G401.6 (cell line): ENCODE measurements at regions not wholly inside any gene's neighbourhood (a gene's known extent, or its start where the extent isn't known, plus 50 kb on each side); places are given as distances from the start of the nearest gene placed in this dataset.

Experiments used
- FAIRE-seq: peaks from 2 replicates; lab custom pipeline; 2012; peaks lifted over from hg19 to GRCh38; lab: Jason Lieb, UNC

- FAIRE-seq = no peak
Observed at GRCh38 chr4:165668694-165669093, 204.3 kb upstream of the TLL1 start.

- no peak for FAIRE-seq
Observed at GRCh38 chr4:165677081-165677480, 196.0 kb upstream of the TLL1 start.

- FAIRE-seq = peak; percentile 97
Observed at GRCh38 chr4:165678236-165678935, 194.7 kb upstream of the TLL1 start.

GRCh38 chr4:165678936-165679325 lies 194.1 kb upstream of the TLL1 start:
- no peak for FAIRE-seq

DNA sequence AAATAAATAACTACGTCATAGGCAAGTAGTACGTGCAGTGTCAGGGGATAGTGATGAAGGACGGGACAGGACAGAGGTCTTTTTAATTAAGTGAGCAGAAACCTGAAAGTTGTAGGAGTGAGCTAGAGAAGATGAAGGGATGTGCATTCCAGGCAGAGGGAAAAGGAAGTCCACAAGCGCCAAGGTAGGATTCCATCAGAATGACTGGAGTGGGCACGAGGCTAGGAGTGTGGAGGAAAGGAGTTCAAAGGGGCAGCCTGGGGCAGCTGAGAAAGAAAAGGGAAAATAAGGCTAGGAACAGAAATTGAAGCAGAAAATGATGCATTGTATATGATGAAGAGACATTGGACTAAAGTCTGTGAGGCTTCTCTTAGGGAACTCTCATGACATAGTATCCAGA lies 192.2 kb upstream of the TLL1 start:
- FAIRE-seq = no peak

DNA sequence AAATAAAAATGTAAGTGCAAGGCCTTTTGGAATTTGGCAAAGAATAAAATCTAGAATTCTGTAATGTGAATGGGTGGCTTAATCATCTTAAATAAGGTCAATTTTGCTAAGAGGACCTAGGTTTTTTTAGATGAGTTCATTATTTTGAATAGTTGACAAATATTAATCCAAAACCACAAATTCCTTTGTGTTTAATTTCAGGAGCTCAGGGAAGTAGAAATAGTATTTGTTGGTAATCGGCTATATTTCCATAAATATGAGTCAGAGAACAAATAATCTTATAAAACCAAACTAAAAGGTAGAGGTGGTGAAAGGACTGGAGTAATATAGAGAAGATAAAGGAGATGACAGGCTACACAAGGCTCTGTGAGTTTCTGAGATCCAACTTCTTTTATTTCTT lies 190.4 kb upstream of the TLL1 start:
- no peak for FAIRE-seq

DNA sequence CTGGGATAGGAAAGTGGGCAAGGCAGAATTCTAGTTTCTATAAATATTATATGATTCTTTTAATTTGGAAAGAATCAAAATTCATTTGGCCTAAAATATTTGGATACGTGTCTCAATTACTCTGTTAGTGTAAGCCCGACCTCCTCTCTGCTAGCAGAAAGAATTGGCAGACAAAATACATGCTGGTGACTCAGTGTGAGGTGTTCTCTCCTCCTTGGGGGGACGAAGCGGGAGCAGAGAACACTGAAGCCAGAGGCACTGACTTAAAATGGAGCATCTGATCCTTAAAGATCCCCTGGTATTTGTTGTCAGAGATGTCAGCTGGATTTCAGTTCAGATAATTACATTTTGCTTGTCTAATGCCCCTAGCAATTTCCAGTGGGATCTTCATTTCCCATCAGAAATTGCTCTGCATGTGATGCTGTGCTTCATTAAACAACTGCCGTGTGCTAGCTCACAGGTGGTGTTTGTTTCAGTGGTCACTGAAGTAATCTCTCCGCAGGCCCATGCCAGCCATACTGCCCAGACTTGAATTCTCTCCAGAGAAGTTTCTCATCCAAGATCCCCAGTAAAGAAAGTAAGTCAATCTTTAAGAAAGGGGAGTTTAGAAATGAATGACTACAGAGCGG lies 188.7 kb upstream of the TLL1 start:
- FAIRE-seq = no peak

- peak; percentile 100 for FAIRE-seq
Observed at GRCh38 chr4:165686756-165687155, 186.3 kb upstream of the TLL1 start.

DNA sequence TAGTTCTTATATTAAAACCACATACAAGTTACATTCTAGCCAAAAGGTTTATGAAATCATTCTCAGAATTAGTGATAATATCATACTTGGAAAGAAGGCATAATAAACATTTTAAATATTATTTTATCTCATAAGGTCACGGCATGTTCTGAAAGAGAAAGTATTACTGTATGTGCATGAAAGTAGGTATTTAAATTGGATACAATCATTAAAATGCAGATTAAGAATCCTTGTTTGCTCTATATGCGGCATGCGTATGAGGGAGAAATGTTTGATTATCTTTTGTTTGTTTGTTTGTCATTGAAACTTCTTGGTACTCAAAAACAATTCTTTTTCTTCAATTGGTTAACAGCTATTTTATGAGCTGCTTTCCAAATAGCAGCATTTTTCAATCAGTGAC lies 183.9 kb upstream of the TLL1 start:
- no peak for FAIRE-seq

DNA sequence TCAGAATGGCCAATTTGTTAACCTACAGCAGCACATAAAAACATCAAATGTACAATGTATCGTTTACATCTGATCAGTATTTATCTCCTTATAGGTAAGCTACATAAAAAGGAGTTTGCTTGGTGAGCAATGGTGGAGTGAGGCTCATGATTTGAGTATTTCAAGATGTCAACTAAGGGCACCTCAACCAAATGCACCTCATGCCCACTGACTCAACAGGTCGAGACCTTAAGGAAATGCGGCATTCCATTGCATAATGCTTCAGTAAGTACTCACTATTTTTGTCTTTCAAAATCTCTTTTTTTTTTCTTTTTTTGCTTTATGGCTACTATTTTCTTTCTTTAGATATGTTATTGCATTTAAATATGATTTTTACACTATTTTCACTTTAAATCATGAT lies 181.0 kb upstream of the TLL1 start:
- FAIRE-seq = peak; percentile 99

DNA sequence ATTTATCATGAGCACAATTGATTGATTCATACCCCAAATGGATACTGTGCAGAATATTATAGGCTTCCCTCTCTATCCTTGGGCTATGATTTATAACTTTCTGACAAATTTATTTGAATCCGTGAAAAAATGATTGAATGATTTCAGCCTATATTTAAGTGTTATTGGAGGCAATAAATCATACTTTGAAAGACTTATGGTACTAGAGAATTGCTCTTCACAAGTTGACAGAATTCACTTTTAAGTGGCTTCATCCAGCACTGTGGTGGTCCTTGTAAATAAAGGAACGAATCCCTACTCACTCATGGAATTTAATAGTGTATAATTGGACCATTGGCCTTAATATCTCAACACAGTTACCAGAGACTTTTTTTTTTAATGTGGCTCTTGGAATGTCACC lies 174.8 kb upstream of the TLL1 start:
- peak; percentile 100 for FAIRE-seq

GRCh38 chr4:165699055-165699454 lies 174.0 kb upstream of the TLL1 start:
- no peak for FAIRE-seq

- FAIRE-seq = peak; percentile 93
Observed at GRCh38 chr4:165700855-165701254, 172.2 kb upstream of the TLL1 start.

DNA sequence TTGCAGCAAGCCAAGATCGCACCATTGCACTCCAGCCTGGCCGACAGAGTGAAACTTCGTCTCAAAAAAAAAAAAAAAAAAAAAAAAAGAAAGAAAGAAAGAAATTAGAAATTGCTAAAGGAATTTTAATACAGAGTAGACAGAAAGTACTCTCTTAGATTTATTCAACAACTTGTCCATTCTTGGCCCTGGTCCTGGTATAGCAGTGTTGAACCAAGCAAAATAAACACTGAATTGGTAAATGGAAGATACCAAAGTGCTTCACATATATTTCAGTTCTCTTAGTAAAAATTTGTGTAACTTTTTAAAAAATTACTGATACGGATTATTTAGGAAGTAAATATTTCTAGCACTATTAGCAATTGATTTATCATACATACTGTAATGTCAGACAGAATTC lies 165.9 kb upstream of the TLL1 start:
- FAIRE-seq = no peak

GRCh38 chr4:165709516-165709915 lies 163.5 kb upstream of the TLL1 start:
- FAIRE-seq = no peak

DNA sequence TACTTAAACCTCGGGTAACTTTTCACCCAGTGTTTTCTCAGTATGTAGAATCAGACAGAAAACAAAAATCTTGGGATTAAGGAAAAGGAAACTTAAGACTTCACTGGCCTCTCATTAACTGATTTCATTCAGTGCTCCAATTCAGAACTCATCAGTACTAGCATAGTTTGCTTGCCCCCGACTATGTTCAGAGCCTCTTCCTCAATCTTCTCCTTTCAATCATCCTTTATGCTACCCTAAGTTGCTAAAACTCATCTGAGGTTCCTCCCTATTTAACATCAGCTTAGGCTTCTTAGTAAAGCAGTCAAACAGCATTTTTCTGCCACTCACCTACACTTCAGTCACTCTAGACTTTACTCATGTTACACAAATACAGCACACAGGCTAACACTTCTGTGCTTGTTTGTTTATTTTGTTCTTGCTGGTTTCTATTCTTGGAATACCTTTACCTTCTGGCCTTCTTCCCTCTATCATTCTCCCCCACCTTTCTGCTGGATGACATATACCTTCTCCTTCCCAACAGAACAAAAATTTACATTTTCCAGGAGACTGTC lies 163.0 kb upstream of the TLL1 start:
- FAIRE-seq = peak; percentile 95

DNA sequence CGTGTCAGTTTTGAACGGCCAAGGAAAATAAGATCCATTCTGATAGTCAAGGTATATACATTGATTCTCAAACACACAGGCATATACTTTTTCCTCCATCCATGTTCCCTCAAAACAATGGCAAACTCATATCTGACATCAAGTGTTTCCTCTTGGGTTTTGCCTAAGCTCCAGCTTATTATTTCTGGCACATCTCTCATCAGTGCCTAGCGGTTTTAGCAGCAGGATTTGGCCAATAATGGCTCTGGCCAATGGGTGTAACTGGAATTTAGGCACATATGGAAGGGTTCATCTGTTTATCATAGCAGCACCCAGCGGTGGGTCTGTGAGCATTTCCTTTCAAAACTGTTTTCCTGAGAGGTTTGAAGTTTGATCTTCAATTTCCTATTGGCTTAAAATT lies 161.6 kb upstream of the TLL1 start:
- no peak for FAIRE-seq

DNA sequence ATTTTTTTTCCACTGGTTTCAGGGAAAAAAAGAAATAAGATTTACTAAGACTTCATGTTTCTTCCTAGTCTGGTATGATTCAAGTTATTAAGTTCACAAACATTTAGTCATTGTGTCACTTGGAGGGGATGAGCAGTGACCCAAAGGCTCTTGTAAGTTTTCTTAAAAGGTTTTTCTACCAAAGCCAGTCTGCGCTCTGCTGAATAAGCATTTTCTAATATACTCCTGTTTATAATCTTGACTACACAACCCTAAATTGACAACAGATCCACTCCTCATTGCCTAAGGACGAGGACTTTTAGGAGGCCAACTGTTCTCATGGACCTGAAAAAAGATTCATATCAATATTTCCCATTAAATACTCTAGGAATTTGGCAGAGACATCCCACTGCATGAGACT lies 161.1 kb upstream of the TLL1 start:
- peak; percentile 45 for FAIRE-seq

DNA sequence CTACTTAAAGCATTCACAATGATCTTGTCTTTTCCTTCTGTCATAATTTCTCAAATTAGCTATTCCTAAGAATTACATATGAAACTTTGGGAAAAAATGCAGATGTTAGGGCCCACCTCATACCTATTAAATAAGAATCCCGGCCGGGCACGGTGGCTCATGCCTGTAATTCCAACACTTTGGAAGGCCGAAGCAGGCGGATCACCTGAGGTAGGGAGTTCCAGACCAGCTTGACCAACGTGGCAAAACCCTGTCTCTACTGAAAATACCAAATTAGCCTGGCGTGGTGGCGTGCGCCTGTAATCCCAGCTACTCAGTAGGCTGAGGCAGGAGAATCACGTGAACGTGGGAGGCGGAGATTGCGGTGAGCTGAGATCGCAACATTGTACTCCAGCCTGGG lies 158.4 kb upstream of the TLL1 start:
- no peak for FAIRE-seq

- no peak for FAIRE-seq
Observed at GRCh38 chr4:165715211-165715610, 157.8 kb upstream of the TLL1 start.

- no peak for FAIRE-seq
Observed at GRCh38 chr4:165715989-165716388, 157.0 kb upstream of the TLL1 start.

DNA sequence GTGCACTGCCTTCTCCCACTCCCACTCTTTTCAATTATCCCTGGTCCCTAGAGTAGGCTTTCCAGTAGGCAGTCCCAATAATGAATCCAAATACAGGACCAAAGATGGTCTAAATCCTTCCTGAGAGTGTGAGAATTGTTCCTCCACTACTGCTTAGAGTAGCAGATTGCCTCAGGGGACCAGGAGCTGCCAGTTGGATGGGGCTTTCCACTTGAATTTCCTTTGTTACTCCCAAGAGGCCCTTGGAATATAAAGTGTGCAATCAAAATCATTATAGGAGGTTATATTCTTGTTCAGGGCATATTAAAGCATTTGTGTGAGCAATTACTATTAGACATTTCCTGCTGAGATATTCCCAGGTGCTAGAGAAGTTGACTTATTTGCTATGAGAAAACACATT lies 156.6 kb upstream of the TLL1 start:
- FAIRE-seq = no peak

DNA sequence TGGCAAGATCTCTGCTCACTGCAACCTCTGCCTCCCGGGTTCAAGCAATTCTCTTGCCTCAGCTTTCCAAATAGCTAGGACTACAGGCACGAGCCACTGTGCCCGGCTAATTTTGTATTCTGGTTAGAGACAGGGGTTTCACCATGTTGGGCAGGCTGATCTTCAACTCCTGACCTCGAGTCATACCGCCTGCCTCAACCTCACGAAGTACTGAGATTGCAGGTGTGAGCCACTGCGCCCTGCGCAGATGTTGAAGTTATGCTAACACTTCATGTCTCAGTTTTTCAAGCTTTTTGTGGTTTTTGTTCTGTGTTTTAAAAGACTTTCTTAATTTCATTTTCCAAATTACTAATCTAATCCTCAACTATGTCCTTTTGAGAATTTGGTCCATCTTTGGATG lies 154.4 kb upstream of the TLL1 start:
- FAIRE-seq = no peak
